DND-41 (cell line): ENCODE measurements at regions not wholly inside any gene's neighbourhood (a gene's known extent, or its start where the extent isn't known, plus 50 kb on each side); places are given as distances from the start of the nearest gene placed in this dataset.

Experiments used
- ATAC-seq: fragments of 200-7000 bp; cut with Tn5 transposase; 3 replicates; pipeline ENCODE4 v1.9.1; 2021; ENCODE audit warnings: low read depth; ENCODE audit not compliant: insufficient read depth
- DNase-seq: peaks from one replicate; pipeline ENCODE4 v3.0.0-alpha.2; 2020
- H2AFZ ChIP-seq: 2 replicates; pipeline ENCODE4 v1.6.0; 2012; ENCODE audit warnings: low read depth, low read length
- H3K27ac ChIP-seq: 2 replicates; pipeline ENCODE4 v1.5.1; 2012; ENCODE audit warnings: low read length, inconsistent platforms
- H3K27me3 ChIP-seq: fragments of 200-600 bp; sonication (generic); 2 replicates; pipeline ENCODE4 v1.6.0; 2012; ENCODE audit warnings: low read length, mild to moderate bottlenecking, inconsistent platforms; ENCODE audit not compliant: insufficient read depth, poor library complexity
- H3K36me3 ChIP-seq: 2 replicates; pipeline ENCODE4 v1.5.1; 2012; ENCODE audit warnings: low read length, inconsistent platforms; ENCODE audit not compliant: insufficient read depth
- H3K4me1 ChIP-seq: 2 replicates; pipeline ENCODE4 v1.5.1; 2012; ENCODE audit warnings: mild to moderate bottlenecking, low read length; ENCODE audit not compliant: insufficient read depth
- H3K4me2 ChIP-seq: 2 replicates; pipeline ENCODE4 v1.6.0; 2012; ENCODE audit warnings: mild to moderate bottlenecking, moderate library complexity, low read length, inconsistent platforms; ENCODE audit not compliant: insufficient read depth
- H3K4me3 ChIP-seq, 2 experiments: fragments of 200-600 bp in 1 of 2; shearing (Covaris generic) in 1 of 2; 2 replicates each; pipeline ENCODE4 v1.5.1; 2012 to 2016; ENCODE audit warnings: inconsistent platforms in 2 of 2, low read length in 2 of 2, mild to moderate bottlenecking in 2 of 2, low read depth in 1 of 2, moderate library complexity in 1 of 2
- H3K79me2 ChIP-seq: 2 replicates; pipeline ENCODE4 v1.6.0; 2012; ENCODE audit warnings: low read length, inconsistent platforms; ENCODE audit not compliant: insufficient read depth
- H3K9ac ChIP-seq: 2 replicates; pipeline ENCODE4 v1.6.0; 2012; ENCODE audit warnings: low read depth, mild to moderate bottlenecking, inconsistent platforms, low read length, moderate library complexity
- H3K9me3 ChIP-seq: 2 replicates; pipeline ENCODE4 v1.5.1; 2012; ENCODE audit warnings: low read length, moderate library complexity, mild to moderate bottlenecking, inconsistent platforms; ENCODE audit not compliant: insufficient read depth, severe bottlenecking
- H4K20me1 ChIP-seq: 2 replicates; pipeline ENCODE4 v1.6.0; 2012; ENCODE audit warnings: low read length; ENCODE audit not compliant: insufficient read depth
- CTCF ChIP-seq: IDR thresholded peaks from 2 replicates; pipeline ENCODE4 v1.5.1; 2012; ENCODE audit warnings: borderline replicate concordance, low read length, moderate library complexity, mild to moderate bottlenecking; ENCODE audit not compliant: poor library complexity, severe bottlenecking; ENCODE audit errors: extremely low read depth
- EZH2 ChIP-seq: IDR thresholded peaks from 3 replicates; pipeline ENCODE4 v1.6.1; 2012; ENCODE audit warnings: borderline replicate concordance, low read depth, mild to moderate bottlenecking, moderate library complexity, low read length, inconsistent platforms; ENCODE audit not compliant: severe bottlenecking

GRCh38 chr17:70321352-70321751, 152.0 kb downstream of the KCNJ2 start:
- H3K27ac ChIP-seq = no peak overlapping the region
- no peak overlapping the region for H3K4me2 ChIP-seq
- no peak overlapping the region for H3K4me3 ChIP-seq
- no peaks in the 10 kb centered on the region for H3K4me1 ChIP-seq
- no peak for TF ChIP-seq CTCF
- no peak overlapping the region for H3K9ac ChIP-seq
- DNase-seq = no peak
- no peak for ATAC-seq
- H3K9me3 ChIP-seq = no peaks in the 10 kb centered on the region
- no peak overlapping the region for H2AFZ ChIP-seq
- H3K36me3 ChIP-seq = no peaks in the 10 kb centered on the region
- H4K20me1 ChIP-seq = no peaks in the 10 kb centered on the region
- H3K27me3 ChIP-seq = no peaks in the 10 kb centered on the region
- H3K79me2 ChIP-seq = no peaks in the 10 kb centered on the region

- Histone ChIP-seq H3K4me3 (no peak overlapping the region), H3K36me3 (no peaks in the 10 kb centered on the region), H3K9me3 (no peaks in the 10 kb centered on the region), H3K79me2 (no peaks in the 10 kb centered on the region), H4K20me1 (no peaks in the 10 kb centered on the region), H3K4me1 (no peaks in the 10 kb centered on the region), H3K27me3 (no peaks in the 10 kb centered on the region), H3K9ac (no peak overlapping the region), H2AFZ (no peak overlapping the region), H3K27ac (no peak overlapping the region), H3K4me2 (no peak overlapping the region)
- ATAC-seq = no peak
- TF ChIP-seq CTCF (no peak), EZH2 (no peak)
- DNase-seq = no peak
These were observed 153.9 kb downstream of the KCNJ2 start for GRCh38 chr17:70323269-70323668.

GRCh38 chr17:70324031-70324430, 154.7 kb downstream of the KCNJ2 start:
- DNase-seq = no peak
- no peak for ATAC-seq
- Histone ChIP-seq H3K9ac (no peak overlapping the region), H2AFZ (no peak overlapping the region), H4K20me1 (no peaks in the 10 kb centered on the region), H3K36me3 (no peaks in the 10 kb centered on the region), H3K4me1 (no peaks in the 10 kb centered on the region), H3K4me3 (no peak overlapping the region), H3K79me2 (no peaks in the 10 kb centered on the region), H3K27me3 (no peaks in the 10 kb centered on the region), H3K27ac (no peak overlapping the region), H3K4me2 (no peak overlapping the region), H3K9me3 (no peaks in the 10 kb centered on the region)
- no peak for TF ChIP-seq CTCF

GRCh38 chr17:70327279-70327678, 157.9 kb downstream of the KCNJ2 start:
- H3K4me3 ChIP-seq = no peak overlapping the region
- no peak overlapping the region for H3K27ac ChIP-seq
- no peak overlapping the region for H2AFZ ChIP-seq
- DNase-seq = no peak
- no peaks in the 10 kb centered on the region for H3K36me3 ChIP-seq
- no peak overlapping the region for H3K9ac ChIP-seq
- no peaks in the 10 kb centered on the region for H3K4me1 ChIP-seq
- no peaks in the 10 kb centered on the region for H3K79me2 ChIP-seq
- no peaks in the 10 kb centered on the region for H4K20me1 ChIP-seq
- no peaks in the 10 kb centered on the region for H3K9me3 ChIP-seq
- TF ChIP-seq CTCF = no peak
- TF ChIP-seq EZH2 = no peak
- no peak for ATAC-seq
- no peaks in the 10 kb centered on the region for H3K27me3 ChIP-seq
- H3K4me2 ChIP-seq = no peak overlapping the region
